Cardiac fibroblast (primary cell): ENCODE measurements at regions not wholly inside any gene's neighbourhood (a gene's known extent, or its start where the extent isn't known, plus 50 kb on each side); places are given as distances from the start of the nearest gene placed in this dataset.

Experiments used
- DNase-seq, 2 donors: peaks; one replicate each; pipeline versions ENCODE4 v3.0.0 to v3.0.0-alpha.2; 2010; ENCODE audit warnings: low read depth in 2 of 2
- H3K4me3 ChIP-seq, 2 donors: replicated peaks in 1 of 2; 1 replicate in 1 of 2; 2 replicates in 1 of 2; pipeline ENCODE4 v1.5.1; 2011; ENCODE audit warnings: low read depth in 2 of 2, low read length in 2 of 2, mild to moderate bottlenecking in 2 of 2, moderate library complexity in 1 of 2
- CTCF ChIP-seq: IDR thresholded peaks from one replicate; pipeline ENCODE4 v1.5.1; 2011; ENCODE audit warnings: low read depth, mild to moderate bottlenecking, low read length, inconsistent platforms

DNA sequence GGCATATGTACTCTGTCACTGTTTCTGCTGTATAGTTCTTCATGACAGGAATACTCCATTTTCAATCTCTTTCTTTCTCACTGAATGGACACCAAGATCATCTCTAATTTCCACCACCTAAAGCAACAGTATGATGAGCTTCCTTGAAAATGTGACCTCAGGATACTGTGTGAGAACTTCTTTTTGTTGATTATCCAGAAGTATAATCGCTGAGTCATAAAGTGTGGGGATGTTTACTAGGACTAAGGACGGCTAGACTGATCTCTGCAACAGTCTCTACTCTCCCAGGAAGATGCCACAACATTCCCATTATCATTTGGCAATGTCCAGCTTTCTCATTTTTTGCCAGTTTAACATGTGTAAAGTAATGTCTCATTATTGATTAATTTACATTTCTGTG lies 70.3 kb downstream of the TNFSF18 start:
- H3K4me3 ChIP-seq = no peak overlapping the region
- TF ChIP-seq CTCF = no peak
- peak; percentile 41 to 82 for DNase-seq

DNA sequence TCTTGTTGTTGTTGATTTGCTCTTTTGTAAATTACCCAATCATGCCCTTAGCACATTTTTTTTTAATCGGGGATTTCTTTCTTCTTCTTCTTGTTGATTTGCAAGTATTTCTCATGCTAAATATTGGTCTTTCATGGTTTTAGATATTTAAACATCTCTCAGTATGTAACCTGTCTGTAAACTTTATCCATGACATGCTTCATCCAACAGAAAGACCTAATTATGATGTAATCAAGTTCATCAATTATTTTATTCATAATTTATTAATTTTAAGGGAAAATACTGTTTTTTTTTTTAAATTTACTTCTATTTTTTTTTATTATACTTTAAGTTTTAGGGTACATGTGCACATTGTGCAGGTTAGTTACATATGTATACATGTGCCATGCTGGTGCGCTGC lies 69.8 kb downstream of the TNFSF18 start:
- H3K4me3 ChIP-seq = no peak overlapping the region
- no peak for TF ChIP-seq CTCF
- no peak for DNase-seq
